ENCODE measurements at regions not wholly inside any gene's neighbourhood (a gene's known extent, or its start where the extent isn't known, plus 50 kb on each side); places are given as distances from the start of the nearest gene placed in this dataset.

DNA sequence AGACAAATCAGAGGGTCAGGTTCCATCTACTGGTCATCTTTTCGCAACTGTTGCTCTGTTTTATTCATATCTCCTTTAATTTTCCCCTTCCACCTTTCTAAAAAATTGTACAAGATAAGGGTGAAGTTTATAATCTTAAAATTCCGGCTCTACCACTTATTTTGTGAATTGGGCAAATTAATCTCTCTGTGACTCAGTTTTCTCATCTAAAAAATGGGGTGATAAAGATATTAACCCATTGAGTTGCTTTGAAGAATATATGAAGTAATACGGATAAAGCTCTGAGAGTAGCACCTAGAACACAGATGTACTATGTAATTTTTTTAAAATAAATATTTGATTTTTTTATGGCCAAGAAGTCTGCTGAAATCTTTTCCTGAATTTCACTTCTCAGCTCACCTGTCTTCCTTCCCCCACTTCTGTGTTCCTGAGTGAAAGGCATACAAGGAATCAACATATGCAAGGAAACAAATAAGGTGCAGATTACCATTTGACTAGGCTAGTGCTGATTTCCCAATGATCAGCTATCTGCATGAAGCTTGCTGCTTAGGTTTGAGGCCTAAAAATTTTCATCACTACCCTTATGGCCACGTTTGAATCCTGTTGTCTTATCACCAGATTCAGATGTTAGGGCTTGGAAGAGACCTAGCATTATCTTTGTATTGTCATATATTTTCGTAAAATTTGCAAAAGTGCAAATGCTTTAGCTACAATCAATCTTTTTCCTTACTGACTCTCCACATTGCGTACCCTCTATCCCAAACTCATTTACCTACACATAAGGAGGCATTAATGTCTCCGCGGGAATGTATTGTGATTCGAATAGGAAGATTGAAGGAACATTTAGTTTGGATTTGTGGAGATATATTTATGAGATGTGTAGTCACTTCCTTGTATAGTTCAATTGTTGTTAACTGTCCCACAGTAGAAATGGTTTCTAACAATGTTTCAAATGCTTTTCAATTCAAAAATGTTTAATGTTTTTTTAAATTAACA is 718.3 kb upstream of the PTBP2 start:
- TF ChIP-seq, protein P1, sequence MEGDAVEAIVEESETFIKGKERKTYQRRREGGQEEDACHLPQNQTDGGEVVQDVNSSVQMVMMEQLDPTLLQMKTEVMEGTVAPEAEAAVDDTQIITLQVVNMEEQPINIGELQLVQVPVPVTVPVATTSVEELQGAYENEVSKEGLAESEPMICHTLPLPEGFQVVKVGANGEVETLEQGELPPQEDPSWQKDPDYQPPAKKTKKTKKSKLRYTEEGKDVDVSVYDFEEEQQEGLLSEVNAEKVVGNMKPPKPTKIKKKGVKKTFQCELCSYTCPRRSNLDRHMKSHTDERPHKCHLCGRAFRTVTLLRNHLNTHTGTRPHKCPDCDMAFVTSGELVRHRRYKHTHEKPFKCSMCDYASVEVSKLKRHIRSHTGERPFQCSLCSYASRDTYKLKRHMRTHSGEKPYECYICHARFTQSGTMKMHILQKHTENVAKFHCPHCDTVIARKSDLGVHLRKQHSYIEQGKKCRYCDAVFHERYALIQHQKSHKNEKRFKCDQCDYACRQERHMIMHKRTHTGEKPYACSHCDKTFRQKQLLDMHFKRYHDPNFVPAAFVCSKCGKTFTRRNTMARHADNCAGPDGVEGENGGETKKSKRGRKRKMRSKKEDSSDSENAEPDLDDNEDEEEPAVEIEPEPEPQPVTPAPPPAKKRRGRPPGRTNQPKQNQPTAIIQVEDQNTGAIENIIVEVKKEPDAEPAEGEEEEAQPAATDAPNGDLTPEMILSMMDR (IDR thresholded peaks at IDR 0.05; ENCODE audit: insufficient read depth, low read length), result no peak
- TF ChIP-seq GABPA (IDR thresholded peaks at IDR 0.05; ENCODE audit: low read depth), result no peak
- no peak for TF ChIP-seq SPI1 (IDR thresholded peaks at IDR 0.05; ENCODE audit: borderline replicate concordance, low read depth)
- TF ChIP-seq POLR2AphosphoS5 (IDR thresholded peaks at IDR 0.05; ENCODE audit: low read depth), result no peak
- TF ChIP-seq, protein P2, sequence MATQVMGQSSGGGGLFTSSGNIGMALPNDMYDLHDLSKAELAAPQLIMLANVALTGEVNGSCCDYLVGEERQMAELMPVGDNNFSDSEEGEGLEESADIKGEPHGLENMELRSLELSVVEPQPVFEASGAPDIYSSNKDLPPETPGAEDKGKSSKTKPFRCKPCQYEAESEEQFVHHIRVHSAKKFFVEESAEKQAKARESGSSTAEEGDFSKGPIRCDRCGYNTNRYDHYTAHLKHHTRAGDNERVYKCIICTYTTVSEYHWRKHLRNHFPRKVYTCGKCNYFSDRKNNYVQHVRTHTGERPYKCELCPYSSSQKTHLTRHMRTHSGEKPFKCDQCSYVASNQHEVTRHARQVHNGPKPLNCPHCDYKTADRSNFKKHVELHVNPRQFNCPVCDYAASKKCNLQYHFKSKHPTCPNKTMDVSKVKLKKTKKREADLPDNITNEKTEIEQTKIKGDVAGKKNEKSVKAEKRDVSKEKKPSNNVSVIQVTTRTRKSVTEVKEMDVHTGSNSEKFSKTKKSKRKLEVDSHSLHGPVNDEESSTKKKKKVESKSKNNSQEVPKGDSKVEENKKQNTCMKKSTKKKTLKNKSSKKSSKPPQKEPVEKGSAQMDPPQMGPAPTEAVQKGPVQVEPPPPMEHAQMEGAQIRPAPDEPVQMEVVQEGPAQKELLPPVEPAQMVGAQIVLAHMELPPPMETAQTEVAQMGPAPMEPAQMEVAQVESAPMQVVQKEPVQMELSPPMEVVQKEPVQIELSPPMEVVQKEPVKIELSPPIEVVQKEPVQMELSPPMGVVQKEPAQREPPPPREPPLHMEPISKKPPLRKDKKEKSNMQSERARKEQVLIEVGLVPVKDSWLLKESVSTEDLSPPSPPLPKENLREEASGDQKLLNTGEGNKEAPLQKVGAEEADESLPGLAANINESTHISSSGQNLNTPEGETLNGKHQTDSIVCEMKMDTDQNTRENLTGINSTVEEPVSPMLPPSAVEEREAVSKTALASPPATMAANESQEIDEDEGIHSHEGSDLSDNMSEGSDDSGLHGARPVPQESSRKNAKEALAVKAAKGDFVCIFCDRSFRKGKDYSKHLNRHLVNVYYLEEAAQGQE (IDR thresholded peaks at IDR 0.05; ENCODE audit: insufficient replicate concordance, low read depth), result no peak
- no peak for DNase-seq (ENCODE audit: low read depth in 1 of 2, low spot score in 1 of 2)
- no peak overlapping the region for H3K27ac ChIP-seq (replicated peaks)
- no peaks in the 10 kb centered on the region for H3K27me3 ChIP-seq (ENCODE audit: insufficient read depth, poor library complexity, severe bottlenecking)
- no peak overlapping the region for H3K4me3 ChIP-seq (replicated peaks; ENCODE audit: insufficient read depth, low read length)

DNA sequence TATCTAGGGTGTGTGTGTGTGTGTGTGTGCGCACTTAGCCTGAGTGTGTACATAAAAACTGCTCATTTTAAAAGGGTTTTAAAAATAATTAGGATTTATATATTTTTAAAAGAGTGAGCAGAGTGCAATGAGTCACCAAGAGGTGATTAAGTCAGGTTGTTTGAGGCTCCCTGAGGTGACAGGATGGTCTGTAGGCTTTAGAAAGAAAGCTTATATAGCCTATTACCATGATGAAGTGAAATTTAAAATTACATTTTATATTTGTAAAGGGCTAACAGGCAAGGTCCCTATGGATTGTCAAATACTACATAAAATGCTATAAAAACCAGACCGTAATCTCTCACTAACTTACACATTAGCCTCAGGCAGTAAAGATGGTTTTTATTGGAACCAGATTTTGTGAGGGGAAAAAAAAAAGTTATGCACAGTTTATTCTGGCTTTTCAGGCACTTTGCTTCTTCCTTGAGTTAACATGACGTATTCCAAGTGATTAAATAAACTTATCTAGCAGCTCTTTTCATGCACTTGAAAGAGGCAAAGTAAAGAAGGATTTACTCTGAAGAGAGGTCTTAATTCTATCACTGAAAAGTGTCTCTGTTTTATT is 711.7 kb upstream of the PTBP2 start:
- H3K27me3 ChIP-seq (ENCODE audit: insufficient read depth, poor library complexity, severe bottlenecking), result no peaks in the 10 kb centered on the region
- TF ChIP-seq, protein P2 (IDR thresholded peaks at IDR 0.05; ENCODE audit: insufficient replicate concordance, low read depth), result no peak
- TF ChIP-seq, protein P1 (IDR thresholded peaks at IDR 0.05; ENCODE audit: insufficient read depth, low read length), result no peak
- TF ChIP-seq POLR2AphosphoS5 (IDR thresholded peaks at IDR 0.05; ENCODE audit: low read depth) (no peak), GABPA (IDR thresholded peaks at IDR 0.05; ENCODE audit: low read depth) (no peak), SPI1 (IDR thresholded peaks at IDR 0.05; ENCODE audit: borderline replicate concordance, low read depth) (no peak)
- no peak overlapping the region for H3K4me3 ChIP-seq (replicated peaks; ENCODE audit: insufficient read depth, low read length)
- no peak overlapping the region for H3K27ac ChIP-seq (replicated peaks)
- no peak for DNase-seq (ENCODE audit: low read depth in 1 of 2, low spot score in 1 of 2)

DNA sequence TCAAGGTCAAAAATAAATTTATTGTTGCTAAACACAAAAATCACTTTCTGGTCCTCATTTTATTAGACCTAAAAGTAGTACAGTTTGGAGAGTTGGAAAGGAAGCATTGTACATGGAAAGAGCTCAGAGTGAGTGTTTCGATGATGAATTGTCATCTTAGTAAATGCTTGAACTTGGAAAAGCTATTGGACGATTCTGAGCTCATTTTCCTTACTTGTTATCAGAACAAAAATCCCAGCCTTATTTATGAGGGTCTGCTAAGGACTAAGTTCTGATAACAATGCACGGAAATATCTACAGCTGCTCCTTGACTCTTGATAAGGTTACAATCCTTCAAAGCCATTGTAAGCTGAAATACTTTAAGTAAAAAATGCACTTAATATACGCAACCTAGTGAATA is 710.0 kb upstream of the PTBP2 start:
- no peak overlapping the region for H3K27ac ChIP-seq (replicated peaks)
- TF ChIP-seq, protein P1 (IDR thresholded peaks at IDR 0.05; ENCODE audit: insufficient read depth, low read length), result no peak
- no peak for TF ChIP-seq GABPA (IDR thresholded peaks at IDR 0.05; ENCODE audit: low read depth)
- TF ChIP-seq, protein P2 (IDR thresholded peaks at IDR 0.05; ENCODE audit: insufficient replicate concordance, low read depth), result no peak
- no peak for TF ChIP-seq POLR2AphosphoS5 (IDR thresholded peaks at IDR 0.05; ENCODE audit: low read depth)
- no peak for TF ChIP-seq SPI1 (IDR thresholded peaks at IDR 0.05; ENCODE audit: borderline replicate concordance, low read depth)
- no peak overlapping the region for H3K4me3 ChIP-seq (replicated peaks; ENCODE audit: insufficient read depth, low read length)
- DNase-seq (ENCODE audit: low read depth in 1 of 2, low spot score in 1 of 2), result no peak
- no peaks in the 10 kb centered on the region for H3K27me3 ChIP-seq (ENCODE audit: insufficient read depth, poor library complexity, severe bottlenecking)
